ENCODE measurements at regions not wholly inside any gene's neighbourhood (a gene's known extent, or its start where the extent isn't known, plus 50 kb on each side); places are given as distances from the start of the nearest gene placed in this dataset.

- WGBS (ENCODE audit: extremely low coverage, insufficient read length, low lambda C conversion rate) = no CpG with 5 or more reads among the region's 3 CpGs
- Histone ChIP-seq H3K79me2 (ENCODE audit: insufficient read depth, low read length) (no peaks in the 10 kb centered on the region), H3T11ph (ENCODE audit: low read length) (no peak overlapping the region), H4K5ac (ENCODE audit: insufficient read length, low read depth, low read length) (no peak overlapping the region), H3K27ac (ENCODE audit: insufficient read length, low read depth, low read length) (no peak overlapping the region), H2BK120ac (ENCODE audit: low read depth, low read length, poor library complexity, severe bottlenecking) (no peak overlapping the region), H2AK5ac (ENCODE audit: insufficient read length, low read length) (no peak overlapping the region), H2BK12ac (ENCODE audit: insufficient read length, low read depth, low read length) (no peak overlapping the region), H2AFZ (ENCODE audit: low read length) (no peak overlapping the region), H2BK15ac (ENCODE audit: low read depth, low read length) (no peak overlapping the region), H4K8ac (replicated peaks; ENCODE audit: insufficient read length, low read depth, low read length) (no peak overlapping the region), H3K56ac (ENCODE audit: insufficient read length, low read depth, low read length) (no peak overlapping the region), H3K23me2 (ENCODE audit: insufficient read length, low read depth, low read length, poor library complexity, severe bottlenecking) (no peaks in the 10 kb centered on the region), H3K4ac (ENCODE audit: low read depth, low read length) (no peak overlapping the region), H3K18ac (ENCODE audit: insufficient read length, low read depth, low read length) (no peak overlapping the region), H4K20me1 (ENCODE audit: control insufficient read depth, insufficient read depth, insufficient read length) (no peaks in the 10 kb centered on the region), H3K4me2 (ENCODE audit: insufficient read depth, insufficient read length, low read length) (no peak overlapping the region), H3K14ac (ENCODE audit: insufficient read depth, low read length) (no peak overlapping the region), H3K9ac (ENCODE audit: extremely low read depth, insufficient read length, low read length) (no peak overlapping the region), H4K91ac (ENCODE audit: insufficient read length, low read depth, low read length) (no peak overlapping the region), H3K23ac (ENCODE audit: insufficient read length, low read depth, low read length) (no peak overlapping the region), H3K4me1 (ENCODE audit: insufficient read depth, low read length) (no peaks in the 10 kb centered on the region), H2BK5ac (ENCODE audit: insufficient read length, low read length) (no peak overlapping the region), H3K27me3 (ENCODE audit: insufficient read depth, low read length) (no peaks in the 10 kb centered on the region), H3K9me3 (ENCODE audit: control insufficient read depth, low read depth, low read length) (no peaks in the 10 kb centered on the region), H3K79me1 (ENCODE audit: insufficient read depth, low read depth, low read length, poor library complexity, severe bottlenecking) (no peaks in the 10 kb centered on the region), H2BK20ac (ENCODE audit: low read depth, low read length, poor library complexity, severe bottlenecking) (no peak overlapping the region)
- H3K9me3 Mint-ChIP-seq = no peaks in the 10 kb centered on the region; a peak in 1 of 5 replicates
- TF ChIP-seq CTCF (conservative IDR thresholded peaks at IDR 0.05) = no peak
- no peaks in the 10 kb centered on the region for H3K27me3 Mint-ChIP-seq (ENCODE audit: low read depth)
- DNase-seq = no peak
- H3K4me3 Mint-ChIP-seq = no peak overlapping the region
- no peaks in the 10 kb centered on the region for H3K36me3 Mint-ChIP-seq (ENCODE audit: insufficient read depth in 1 of 3, low read depth in 3 of 3)
- H3K27ac Mint-ChIP-seq = no peak overlapping the region
- peaks cover 3% of the 10 kb centered on the region in 2 experiments; a peak in 3 of 4 replicates for H3K4me1 Mint-ChIP-seq
Measured at GRCh38 chr4:33150525-33150910, 2430.3 kb downstream of the PCDH7 start.

Measured in H9 (cell line).